ENCODE measurements at regions not wholly inside any gene's neighbourhood (a gene's known extent, or its start where the extent isn't known, plus 50 kb on each side); places are given as distances from the start of the nearest gene placed in this dataset.
A peak's percentile ranks its signal among the peaks of the same experiment; 100 is the strongest.

- Histone ChIP-seq H3K9me3 (no peaks in the 10 kb centered on the region), H3K4me3 (no peak overlapping the region), H3K36me3 (no peaks in the 10 kb centered on the region), H3K4me1 (no peaks in the 10 kb centered on the region), H3K27me3 (no peaks in the 10 kb centered on the region), H3K27ac (no peak overlapping the region)
- TF ChIP-seq POLR2AphosphoS5 (IDR thresholded peaks at IDR 0.05) (no peak), EP300 (IDR thresholded peaks at IDR 0.05) (no peak), CTCF (IDR thresholded peaks at IDR 0.05) (no peak), POLR2A (IDR thresholded peaks at IDR 0.05) (no peak)
- DNase-seq (ENCODE audit: low spot score in 2 of 2), result no peak
- 92% methylated on average over 4 of the region's 4 CpGs for WGBS
Measured at GRCh38 chr6:12493446-12493845, 203.3 kb downstream of the EDN1 start.

GRCh38 chr6:12494161-12494560 lies 204.0 kb downstream of the EDN1 start:
- Histone ChIP-seq H3K27ac (no peak overlapping the region), H3K36me3 (no peaks in the 10 kb centered on the region), H3K4me1 (no peaks in the 10 kb centered on the region), H3K9me3 (no peaks in the 10 kb centered on the region), H3K4me3 (no peak overlapping the region), H3K27me3 (no peaks in the 10 kb centered on the region)
- no peak for DNase-seq (ENCODE audit: low spot score in 2 of 2)
- WGBS, result 94% methylated on average over 7 of the region's 7 CpGs
- no peak for TF ChIP-seq POLR2AphosphoS5 (IDR thresholded peaks at IDR 0.05)
- no peak for TF ChIP-seq EP300 (IDR thresholded peaks at IDR 0.05)
- no peak for TF ChIP-seq POLR2A (IDR thresholded peaks at IDR 0.05)

GRCh38 chr6:12501990-12502389 lies 211.8 kb downstream of the EDN1 start:
- peaks cover 12% of the 10 kb centered on the region for H3K4me1 ChIP-seq
- H3K4me3 ChIP-seq, result no peak overlapping the region
- no peak overlapping the region for H3K27ac ChIP-seq
- DNase-seq (ENCODE audit: low spot score in 2 of 2), result no peak
- H3K9me3 ChIP-seq, result no peaks in the 10 kb centered on the region
- no peaks in the 10 kb centered on the region for H3K27me3 ChIP-seq
- WGBS, result 83% methylated on average over 1 of the region's 1 CpG
- H3K36me3 ChIP-seq, result no peaks in the 10 kb centered on the region
- TF ChIP-seq POLR2A (IDR thresholded peaks at IDR 0.05) (no peak), POLR2AphosphoS5 (IDR thresholded peaks at IDR 0.05) (no peak), EP300 (IDR thresholded peaks at IDR 0.05) (no peak), CTCF (IDR thresholded peaks at IDR 0.05) (no peak)

- H3K9me3 ChIP-seq, result no peaks in the 10 kb centered on the region
- H3K27ac ChIP-seq, result no peak overlapping the region
- H3K36me3 ChIP-seq, result no peaks in the 10 kb centered on the region
- no peak overlapping the region for H3K4me3 ChIP-seq
- DNase-seq (ENCODE audit: low spot score in 2 of 2), result no peak
- WGBS, result 95% methylated on average over 2 of the region's 2 CpGs
- no peaks in the 10 kb centered on the region for H3K27me3 ChIP-seq
- peak in 1 of 2 donors; percentile 9 for TF ChIP-seq CTCF (IDR thresholded peaks at IDR 0.05)
- TF ChIP-seq EP300 (IDR thresholded peaks at IDR 0.05), result no peak
- H3K4me1 ChIP-seq, result peaks cover 12% of the 10 kb centered on the region
Measured at GRCh38 chr6:12504325-12504966, 212.1 kb upstream of the PHACTR1 start.

GRCh38 chr6:12505486-12505885 lies 211.1 kb upstream of the PHACTR1 start:
- no peak for DNase-seq (ENCODE audit: low spot score in 2 of 2)
- WGBS, result 39% methylated on average over 4 of the region's 4 CpGs
- TF ChIP-seq POLR2A (IDR thresholded peaks at IDR 0.05) (no peak), CTCF (IDR thresholded peaks at IDR 0.05) (no peak), POLR2AphosphoS5 (IDR thresholded peaks at IDR 0.05) (no peak), EP300 (IDR thresholded peaks at IDR 0.05) (no peak)
- H3K9me3 ChIP-seq, result no peaks in the 10 kb centered on the region
- no peaks in the 10 kb centered on the region for H3K27me3 ChIP-seq
- peak overlapping the region; percentile 45 for H3K27ac ChIP-seq
- H3K4me1 ChIP-seq, result peaks cover 12% of the 10 kb centered on the region
- H3K36me3 ChIP-seq, result no peaks in the 10 kb centered on the region
- no peak overlapping the region for H3K4me3 ChIP-seq

- WGBS, result 42% methylated on average over 2 of the region's 2 CpGs
- Histone ChIP-seq H3K4me1 (peaks cover 12% of the 10 kb centered on the region), H3K9me3 (no peaks in the 10 kb centered on the region), H3K4me3 (no peak overlapping the region), H3K27ac (peak overlapping the region; percentile 45), H3K36me3 (no peaks in the 10 kb centered on the region), H3K27me3 (no peaks in the 10 kb centered on the region)
- no peak for DNase-seq (ENCODE audit: low spot score in 2 of 2)
- TF ChIP-seq POLR2A (IDR thresholded peaks at IDR 0.05), result no peak
- no peak for TF ChIP-seq CTCF (IDR thresholded peaks at IDR 0.05)
- TF ChIP-seq POLR2AphosphoS5 (IDR thresholded peaks at IDR 0.05), result no peak
- no peak for TF ChIP-seq EP300 (IDR thresholded peaks at IDR 0.05)
Measured at GRCh38 chr6:12506159-12506558, 210.4 kb upstream of the PHACTR1 start.

Data from suprapubic skin (tissue), 4 donors.